Esophagus muscularis mucosa (tissue), 3 donors: ENCODE measurements at regions not wholly inside any gene's neighbourhood (a gene's known extent, or its start where the extent isn't known, plus 50 kb on each side); places are given as distances from the start of the nearest gene placed in this dataset.

Source experiments
- CTCF ChIP-seq, 3 experiments: fragments of 200-600 bp in 2 of 3; fragments of 450-650 bp in 1 of 3; sonication (generic) in 2 of 3; IDR thresholded peaks; one replicate each; pipeline ENCODE4 v1.5.1; 2017 to 2019; ENCODE audit warnings: antibody characterized with exemption in 3 of 3, mild to moderate bottlenecking in 2 of 3, moderate library complexity in 1 of 3
- POLR2A ChIP-seq: fragments of 450-650 bp; IDR thresholded peaks from one replicate; pipeline ENCODE4 v1.6.1; 2017; ENCODE audit warnings: antibody characterized with exemption, moderate library complexity, mild to moderate bottlenecking, low read depth
- POLR2AphosphoS5 ChIP-seq, 2 donors: sonication (generic); formaldehyde crosslinking; IDR thresholded peaks; one replicate each; pipeline ENCODE4 v1.6.1; 2017; ENCODE audit warnings: antibody characterized with exemption in 2 of 2

DNA sequence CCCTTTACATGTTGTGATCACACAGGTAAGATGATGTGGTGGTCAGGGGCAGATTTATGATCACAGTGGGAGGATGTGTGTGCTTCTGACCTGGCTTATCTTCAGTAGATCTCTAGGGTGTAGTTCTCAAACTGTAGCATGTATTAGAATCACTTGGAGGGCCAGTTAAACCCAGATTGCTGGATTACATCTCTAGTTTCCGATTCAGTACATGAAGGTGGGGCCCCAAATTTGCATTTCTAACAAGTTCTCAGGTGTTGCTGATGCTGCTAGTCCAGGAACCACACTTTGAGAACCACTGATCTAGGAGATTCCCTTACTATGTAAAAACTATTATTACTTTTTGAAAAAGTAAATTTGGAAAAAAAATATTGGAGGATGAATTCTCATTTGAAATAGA lies 199.3 kb upstream of the GOLIM4 start:
- TF ChIP-seq CTCF (IDR thresholded peaks at IDR 0.05): no peak
- TF ChIP-seq POLR2A: no peak
- no peak for TF ChIP-seq POLR2AphosphoS5 (IDR thresholded peaks at IDR 0.05)
